Omental fat pad (tissue), 3 donors: ENCODE measurements at regions not wholly inside any gene's neighbourhood (a gene's known extent, or its start where the extent isn't known, plus 50 kb on each side); places are given as distances from the start of the nearest gene placed in this dataset.

ENCODE experiments used
- ATAC-seq: fragments of 150-250 bp; one replicate; pipeline ENCODE4 v1.9.1; 2016; ENCODE audit warnings: mild to moderate bottlenecking, moderate library complexity; ENCODE audit not compliant: low FRiP score
- DNase-seq: peaks from one replicate; pipeline ENCODE4 v3.0.0-alpha.2; 2019; ENCODE audit warnings: low spot score
- CTCF ChIP-seq, 3 donors: fragments of 450-650 bp; IDR thresholded peaks; one replicate each; pipeline ENCODE4 v1.5.1; 2016 to 2017; ENCODE audit warnings: antibody characterized with exemption in 3 of 3, mild to moderate bottlenecking in 3 of 3, moderate library complexity in 2 of 3

- ATAC-seq, result no peak
- no peak for TF ChIP-seq CTCF (IDR thresholded peaks at IDR 0.05)
- DNase-seq, result no peak
These were observed 460.2 kb downstream of the LTN1 start for GRCh38 chr21:28532446-28532845.

- no peak for ATAC-seq
- no peak for TF ChIP-seq CTCF (IDR thresholded peaks at IDR 0.05)
- no peak for DNase-seq
These were observed 469.3 kb downstream of the LTN1 start for GRCh38 chr21:28523367-28523766.

GRCh38 chr21:28522014-28522799 lies 470.5 kb downstream of the LTN1 start:
- TF ChIP-seq CTCF (IDR thresholded peaks at IDR 0.05), result no peak
- ATAC-seq (no peak), DNase-seq (no peak)

GRCh38 chr21:28518630-28519029 lies 474.0 kb downstream of the LTN1 start:
- no peak for TF ChIP-seq CTCF (IDR thresholded peaks at IDR 0.05)
- ATAC-seq (no peak), DNase-seq (no peak)

- DNase-seq, result no peak
- ATAC-seq, result no peak
- no peak for TF ChIP-seq CTCF (IDR thresholded peaks at IDR 0.05)
These were observed 475.6 kb downstream of the LTN1 start for GRCh38 chr21:28516991-28517592.

- TF ChIP-seq CTCF (IDR thresholded peaks at IDR 0.05), result no peak
- no peak for ATAC-seq
- DNase-seq, result no peak
These were observed 476.7 kb downstream of the LTN1 start for GRCh38 chr21:28516021-28516420.

- no peak for DNase-seq
- no peak for TF ChIP-seq CTCF (IDR thresholded peaks at IDR 0.05)
- no peak for ATAC-seq
These were observed 479.2 kb downstream of the LTN1 start for GRCh38 chr21:28513428-28513827.
